HepG2 (cell line): ENCODE measurements at regions not wholly inside any gene's neighbourhood (a gene's known extent, or its start where the extent isn't known, plus 50 kb on each side); places are given as distances from the start of the nearest gene placed in this dataset.

Experiments used
- ATAC-seq: fragments of 200-7000 bp; cut with Tn5 transposase; 3 replicates; pipeline ENCODE4 v1.9.1; 2020; ENCODE audit warnings: mild to moderate bottlenecking, moderate library complexity
- BruUV-seq: library from RNA; stranded (reverse); fragments of 400-500 nt; replicated peaks from 2 replicates; lab custom pipeline; 2021; lab: Mats Ljungman, UMichigan
- CTCF ChIA-PET: fragments of 300-600 bp; formaldehyde crosslinking; extraction: SDS; loops from one replicate; lab custom pipeline; 2021; ENCODE audit warnings: low total read pairs, inconsistent platforms, low intra/inter-chr PET ratio; lab: Yijun Ruan, JAX
- POLR2A ChIA-PET: fragments of 350-600 bp; sonication (Branson Sonifier 250); formaldehyde crosslinking; loops from one replicate; lab custom pipeline; 2020; ENCODE audit warnings: antibody characterized with exemption, inconsistent platforms; lab: Yijun Ruan, JAX
- DNase-seq: peaks from one replicate; pipeline ENCODE4 v3.0.0-alpha.2; 2015; ENCODE audit warnings: low spot score
- FAIRE-seq: peaks from 3 replicates; lab custom pipeline; 2011; peaks lifted over from hg19 to GRCh38; lab: Jason Lieb, UNC
- H2AFZ ChIP-seq: one replicate; pipeline ENCODE4 v1.6.1; 2011; ENCODE audit warnings: low read length, inconsistent platforms
- H3K27ac ChIP-seq: fragments of 300-600 bp; 3 replicates; pipeline ENCODE4 v1.8.0; 2011; ENCODE audit warnings: mixed run types, mild to moderate bottlenecking, mixed read lengths, low read length, inconsistent platforms; ENCODE audit not compliant: insufficient read depth; ENCODE audit errors: extremely low read length
- H3K27me3 ChIP-seq, 2 experiments: fragments of 200-600 bp in 1 of 2; 2 replicates in 1 of 2; 3 replicates in 1 of 2; pipeline versions ENCODE4 v1.6.0 to v1.8.0; 2011; ENCODE audit warnings: low read length in 2 of 2, mild to moderate bottlenecking in 2 of 2, moderate library complexity in 2 of 2, inconsistent platforms in 1 of 2; ENCODE audit not compliant: insufficient read depth in 2 of 2, control insufficient read depth in 1 of 2
- H3K36me3 ChIP-seq, 2 experiments: fragments of 200-600 bp in 1 of 2; replicated peaks in 1 of 2; 2 replicates in 1 of 2; 3 replicates in 1 of 2; pipeline versions ENCODE4 v1.5.1 to v1.8.0; 2011; ENCODE audit warnings: low read length in 2 of 2, inconsistent platforms in 1 of 2; ENCODE audit not compliant: insufficient read depth in 2 of 2, control insufficient read depth in 1 of 2
- H3K4me1 ChIP-seq: 2 replicates; pipeline ENCODE4 v1.5.1; 2012; ENCODE audit warnings: low read length, inconsistent platforms; ENCODE audit not compliant: insufficient read depth
- H3K4me2 ChIP-seq: 2 replicates; pipeline ENCODE4 v1.6.0; 2011; ENCODE audit warnings: low read depth, low read length, inconsistent platforms
- H3K4me3 ChIP-seq, 3 experiments: fragments of 200-600 bp in 1 of 3; sonication (generic), shearing (Covaris generic) in 1 of 3; replicated peaks in 1 of 3; 2 replicates each; pipeline ENCODE4 v1.5.1; 2011 to 2016; ENCODE audit warnings: low read length in 3 of 3, inconsistent platforms in 2 of 3, low read depth in 2 of 3, mild to moderate bottlenecking in 2 of 3, control low read depth in 1 of 3, mixed read lengths in 1 of 3; ENCODE audit not compliant: insufficient read depth in 1 of 3
- H3K79me2 ChIP-seq: one replicate; pipeline ENCODE4 v1.6.1; 2011; ENCODE audit warnings: low read length, inconsistent platforms; ENCODE audit not compliant: insufficient read depth
- H3K9ac ChIP-seq: 2 replicates; pipeline ENCODE4 v1.6.0; 2011; ENCODE audit warnings: mild to moderate bottlenecking, low read depth, low read length, inconsistent platforms; ENCODE audit not compliant: insufficient read depth
- H3K9me3 ChIP-seq: 2 replicates; pipeline ENCODE4 v1.5.1; 2012; ENCODE audit warnings: mild to moderate bottlenecking, low read length
- H4K20me1 ChIP-seq: 2 replicates; pipeline ENCODE4 v1.6.0; 2011; ENCODE audit warnings: inconsistent platforms, mild to moderate bottlenecking, low read length, moderate library complexity; ENCODE audit not compliant: insufficient read depth
- AHDC1 ChIP-seq: sonication (generic); formaldehyde crosslinking; IDR thresholded peaks from 2 replicates; pipeline ENCODE4 v1.5.1; 2020; ENCODE audit warnings: mild to moderate bottlenecking, missing genetic modification reagents, borderline replicate concordance
- GRHL1 ChIP-seq: sonication (generic); formaldehyde crosslinking; conservative IDR thresholded peaks from 2 replicates; pipeline ENCODE4 v1.8.0; 2022; ENCODE audit warnings: missing genetic modification reagents
- HOXA9 ChIP-seq: sonication (generic); formaldehyde crosslinking; IDR thresholded peaks from 2 replicates; pipeline ENCODE4 v1.8.1; 2022; ENCODE audit warnings: missing genetic modification reagents, mild to moderate bottlenecking, moderate library complexity, borderline replicate concordance
- MTA1 ChIP-seq: sonication (generic); formaldehyde crosslinking; IDR thresholded peaks from 2 replicates; pipeline ENCODE4 v1.4.0; 2020; ENCODE audit warnings: missing genetic modification reagents, mild to moderate bottlenecking, borderline replicate concordance
- MXD3 ChIP-seq: IDR thresholded peaks from 2 replicates; pipeline ENCODE4 v1.6.1; 2016; ENCODE audit warnings: mild to moderate bottlenecking, missing biosample characterization, missing genetic modification reagents
- MXD4 ChIP-seq: IDR thresholded peaks from 2 replicates; pipeline ENCODE4 v1.6.1; 2016; ENCODE audit warnings: mild to moderate bottlenecking, missing biosample characterization, missing genetic modification reagents
- NAIF1 ChIP-seq: sonication (generic); formaldehyde crosslinking; IDR thresholded peaks from 2 replicates; pipeline ENCODE4 v1.5.0; 2020; ENCODE audit warnings: mild to moderate bottlenecking, missing genetic modification reagents, borderline replicate concordance
- RARG ChIP-seq: sonication (generic); formaldehyde crosslinking; IDR thresholded peaks from 2 replicates; pipeline ENCODE4 v1.4.0; 2020; ENCODE audit warnings: low read depth, mild to moderate bottlenecking, missing genetic modification reagents
- RERE ChIP-seq: IDR thresholded peaks from 2 replicates; pipeline ENCODE4 v1.6.1; 2016; ENCODE audit warnings: low read depth, missing genetic modification reagents, missing compliant biosample characterization
- ZFP36L2 ChIP-seq: sonication (generic); formaldehyde crosslinking; IDR thresholded peaks from 2 replicates; pipeline ENCODE4 v1.4.0; 2020; ENCODE audit warnings: missing genetic modification reagents
- ZNF775 ChIP-seq: sonication (generic); formaldehyde crosslinking; IDR thresholded peaks from 2 replicates; pipeline ENCODE4 v1.4.0; 2020; ENCODE audit warnings: missing genetic modification reagents, mild to moderate bottlenecking, moderate library complexity, borderline replicate concordance
- ZSCAN20 ChIP-seq: sonication (generic); formaldehyde crosslinking; IDR thresholded peaks from 2 replicates; pipeline ENCODE4 v1.4.0; 2020; ENCODE audit warnings: missing genetic modification reagents, mild to moderate bottlenecking, borderline replicate concordance
- WGBS: methylation state at CpG from one replicate; pipeline ENCODE4 v1.1.6; 2017; ENCODE audit warnings: low lambda C conversion rate; 5-methylcytosine and 5-hydroxymethylcytosine counted together
- in situ Hi-C: cut with HindIII; loops from 2 replicates; pipeline ENCODE4 v1.10.0; 2017; ENCODE audit warnings: low pct_unique_long_range_greater_than_20kb; ENCODE audit not compliant: extremely low pct_ligation_motif_present
- intact Hi-C: fragments of 100-400 bp; cut with micrococcal nuclease; formaldehyde crosslinking; loops from one replicate; pipeline ENCODE4 v1.10.0; 2022; ENCODE audit not compliant: unreplicated experiment

- CTCF ChIA-PET: no interaction called here
- H3K36me3 ChIP-seq: no peaks in the 10 kb centered on the region
- H3K79me2 ChIP-seq: no peaks in the 10 kb centered on the region
- H3K4me1 ChIP-seq: no peaks in the 10 kb centered on the region
- ATAC-seq (no peak), DNase-seq (no peak), FAIRE-seq (no peak)
- H2AFZ ChIP-seq: no peak overlapping the region
- H3K4me2 ChIP-seq: no peak overlapping the region
- peaks cover 69% of the 10 kb centered on the region for H3K9me3 ChIP-seq
- H3K27me3 ChIP-seq: no peaks in the 10 kb centered on the region
- in situ Hi-C loops (no loop called here), intact Hi-C loops (no loop called here)
- POLR2A ChIA-PET: no interaction called here
- WGBS: 57% methylated on average over 3 of the region's 3 CpGs
- BruUV-seq: no TSS peak
- H3K4me3 ChIP-seq: no peak overlapping the region
- no peak overlapping the region for H3K9ac ChIP-seq
- H4K20me1 ChIP-seq: no peaks in the 10 kb centered on the region
- H3K27ac ChIP-seq: no peak overlapping the region
- TF ChIP-seq HOXA9: no peak
- TF ChIP-seq MXD4 (CRISPR knock-in tag): no peak
- no peak for TF ChIP-seq NAIF1 (CRISPR knock-in tag)
- TF ChIP-seq ZFP36L2 (CRISPR knock-in tag): no peak
- TF ChIP-seq RERE (CRISPR knock-in tag): no peak
- TF ChIP-seq RARG (CRISPR knock-in tag): no peak
- TF ChIP-seq MTA1 (CRISPR knock-in tag): no peak
- no peak for TF ChIP-seq MXD3
- no peak for TF ChIP-seq AHDC1 (CRISPR knock-in tag)
- TF ChIP-seq ZSCAN20 (CRISPR knock-in tag): no peak
- no peak for TF ChIP-seq ZNF775 (CRISPR knock-in tag)
- TF ChIP-seq GRHL1: no peak
Measured at GRCh38 chr21:18902660-18903059, 499.1 kb upstream of the TMPRSS15 start.
